ENCODE measurements at regions not wholly inside any gene's neighbourhood (a gene's known extent, or its start where the extent isn't known, plus 50 kb on each side); places are given as distances from the start of the nearest gene placed in this dataset.

DNA sequence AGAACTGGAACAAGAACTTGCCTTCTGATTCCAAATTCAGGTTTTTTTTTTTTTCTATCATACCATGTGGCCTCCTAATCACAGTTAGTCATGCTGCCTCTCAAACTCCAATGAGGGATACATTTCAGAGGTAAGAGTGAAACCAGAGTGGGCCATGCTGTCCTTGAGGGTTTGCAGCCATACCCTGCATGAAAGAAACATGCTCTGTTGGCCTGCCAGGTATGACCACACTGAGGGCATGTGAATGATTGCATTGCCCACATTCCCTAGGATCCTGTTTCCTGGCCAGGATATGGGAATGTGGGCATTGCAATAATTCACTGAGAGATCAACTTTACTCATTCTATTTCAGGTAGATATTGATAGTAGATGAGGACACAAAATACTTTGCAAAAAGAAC, 56.4 kb upstream of the DDIT4L start:
- TF ChIP-seq ARNT (IDR thresholded peaks at IDR 0.05) (no peak), LEF1 (IDR thresholded peaks at IDR 0.05; ENCODE audit: borderline replicate concordance) (no peak), ZNF384 (IDR thresholded peaks at IDR 0.05) (no peak), NFRKB (IDR thresholded peaks at IDR 0.05) (no peak), HDGF (IDR thresholded peaks at IDR 0.05; ENCODE audit: borderline replicate concordance) (no peak), ELF4 (IDR thresholded peaks at IDR 0.05) (no peak), BHLHE40 (IDR thresholded peaks at IDR 0.05; ENCODE audit: borderline replicate concordance) (no peak), FOXA1 (IDR thresholded peaks at IDR 0.05) (no peak), FOXM1 (IDR thresholded peaks at IDR 0.05; ENCODE audit: borderline replicate concordance) (no peak), L3MBTL2 (conservative IDR thresholded peaks at IDR 0.05) (no peak), SP1 (IDR thresholded peaks at IDR 0.05) (no peak)
